Endothelial cell of umbilical vein (primary cell): ENCODE measurements at regions not wholly inside any gene's neighbourhood (a gene's known extent, or its start where the extent isn't known, plus 50 kb on each side); places are given as distances from the start of the nearest gene placed in this dataset.

Experiments
- EZH2 ChIP-seq: IDR thresholded peaks from 2 replicates; pipeline ENCODE4 v1.6.1; 2012; ENCODE audit warnings: borderline replicate concordance, low read depth, mild to moderate bottlenecking, moderate library complexity, low read length, inconsistent platforms; ENCODE audit not compliant: severe bottlenecking
- FOS ChIP-seq: IDR thresholded peaks from 2 replicates; pipeline ENCODE4 v1.6.1; 2011; ENCODE audit warnings: mild to moderate bottlenecking, low read length, moderate library complexity, borderline replicate concordance; ENCODE audit not compliant: insufficient read depth
- GATA2 ChIP-seq: IDR thresholded peaks from 2 replicates; pipeline ENCODE4 v1.7.0; 2011; ENCODE audit warnings: low read depth, mild to moderate bottlenecking, moderate library complexity, mixed read lengths, low read length; ENCODE audit not compliant: insufficient read length, insufficient read depth
- JUN ChIP-seq: IDR thresholded peaks from 2 replicates; pipeline ENCODE4 v1.6.1; 2011; ENCODE audit warnings: borderline replicate concordance, low read depth; ENCODE audit not compliant: insufficient read length, insufficient read depth
- MYC ChIP-seq: IDR thresholded peaks from one replicate; pipeline ENCODE4 v1.6.1; 2011; ENCODE audit warnings: mild to moderate bottlenecking, low read depth, low read length
- POLR2A ChIP-seq: IDR thresholded peaks from 2 replicates; pipeline ENCODE4 v1.6.1; 2012; ENCODE audit warnings: low read depth, mild to moderate bottlenecking, control low read depth, low read length
- POLR2AphosphoS5 ChIP-seq: IDR thresholded peaks from 2 replicates; pipeline ENCODE4 v1.6.1; 2012; ENCODE audit warnings: low read depth, mild to moderate bottlenecking, control low read depth, low read length, moderate library complexity; ENCODE audit not compliant: insufficient read depth
- TF ChIP-seq, protein P1 (sequence below), 2 donors: IDR thresholded peaks; 1 replicate in 1 of 2; 2 replicates in 1 of 2; pipeline ENCODE4 v1.5.1; 2011; ENCODE audit warnings: low read length in 2 of 2, mild to moderate bottlenecking in 2 of 2, moderate library complexity in 2 of 2, control low read depth in 1 of 2, inconsistent platforms in 1 of 2, low read depth in 1 of 2; ENCODE audit not compliant: insufficient read depth in 1 of 2; ENCODE audit errors: extremely low read depth in 1 of 2
- TF ChIP-seq, protein P2 (sequence below): IDR thresholded peaks from 2 replicates; pipeline ENCODE4 v1.6.1; 2011; ENCODE audit not compliant: insufficient read depth, insufficient read length

DNA sequence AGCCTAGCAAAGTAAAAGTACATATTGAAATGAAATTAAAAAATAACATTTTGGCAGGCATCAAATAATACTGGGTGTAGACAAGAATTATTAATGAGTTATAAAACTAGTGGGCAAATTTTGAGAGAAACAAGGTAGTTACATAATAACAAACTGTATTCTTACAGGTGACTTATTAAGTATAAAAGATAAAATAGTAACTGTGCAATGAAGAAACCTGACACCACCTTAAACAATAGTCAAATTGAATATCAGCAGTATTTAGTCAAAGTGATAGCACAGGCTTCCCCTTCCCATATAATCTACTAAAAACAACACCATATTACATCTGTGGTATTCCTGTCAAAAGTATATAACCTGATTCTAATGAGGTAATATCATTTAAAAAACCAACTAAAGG, 1099.8 kb upstream of the CRIM1 start:
- TF ChIP-seq, protein P1, sequence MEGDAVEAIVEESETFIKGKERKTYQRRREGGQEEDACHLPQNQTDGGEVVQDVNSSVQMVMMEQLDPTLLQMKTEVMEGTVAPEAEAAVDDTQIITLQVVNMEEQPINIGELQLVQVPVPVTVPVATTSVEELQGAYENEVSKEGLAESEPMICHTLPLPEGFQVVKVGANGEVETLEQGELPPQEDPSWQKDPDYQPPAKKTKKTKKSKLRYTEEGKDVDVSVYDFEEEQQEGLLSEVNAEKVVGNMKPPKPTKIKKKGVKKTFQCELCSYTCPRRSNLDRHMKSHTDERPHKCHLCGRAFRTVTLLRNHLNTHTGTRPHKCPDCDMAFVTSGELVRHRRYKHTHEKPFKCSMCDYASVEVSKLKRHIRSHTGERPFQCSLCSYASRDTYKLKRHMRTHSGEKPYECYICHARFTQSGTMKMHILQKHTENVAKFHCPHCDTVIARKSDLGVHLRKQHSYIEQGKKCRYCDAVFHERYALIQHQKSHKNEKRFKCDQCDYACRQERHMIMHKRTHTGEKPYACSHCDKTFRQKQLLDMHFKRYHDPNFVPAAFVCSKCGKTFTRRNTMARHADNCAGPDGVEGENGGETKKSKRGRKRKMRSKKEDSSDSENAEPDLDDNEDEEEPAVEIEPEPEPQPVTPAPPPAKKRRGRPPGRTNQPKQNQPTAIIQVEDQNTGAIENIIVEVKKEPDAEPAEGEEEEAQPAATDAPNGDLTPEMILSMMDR (IDR thresholded peaks at IDR 0.05; ENCODE audit: extremely low read depth in 1 of 2, insufficient read depth in 1 of 2, low read depth in 1 of 2, low read length in 2 of 2) = no peak
- TF ChIP-seq EZH2 (no peak), POLR2A (no peak), POLR2AphosphoS5 (no peak), GATA2 (no peak), MYC (no peak), FOS (no peak), JUN (no peak)
- TF ChIP-seq, protein P2, sequence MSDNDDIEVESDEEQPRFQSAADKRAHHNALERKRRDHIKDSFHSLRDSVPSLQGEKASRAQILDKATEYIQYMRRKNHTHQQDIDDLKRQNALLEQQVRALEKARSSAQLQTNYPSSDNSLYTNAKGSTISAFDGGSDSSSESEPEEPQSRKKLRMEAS = no peak
